WTC11 (cell line): ENCODE measurements at regions not wholly inside any gene's neighbourhood (a gene's known extent, or its start where the extent isn't known, plus 50 kb on each side); places are given as distances from the start of the nearest gene placed in this dataset.

ENCODE experiments used
- ATAC-seq: fragments of 200-7000 bp; cut with Tn5 transposase; 2 replicates; pipeline ENCODE4 v1.10.0; 2021; ENCODE audit warnings: mild to moderate bottlenecking, moderate library complexity
- CTCF ChIA-PET: fragments of 300-600 bp; sonication (Branson Sonifier 250); formaldehyde crosslinking; loops from one replicate; lab custom pipeline; 2021; ENCODE audit warnings: antibody characterized with exemption; lab: Charles Lee
- POLR2A ChIA-PET: fragments of 350-600 bp; sonication (Branson Sonifier 250); formaldehyde crosslinking; loops from one replicate; lab custom pipeline; 2021; ENCODE audit warnings: antibody characterized with exemption; lab: Charles Lee
- DNase-seq: peaks from one replicate; pipeline ENCODE4 v3.0.0; 2021; ENCODE audit warnings: low spot score
- H3K27ac Mint-ChIP-seq: 2 replicates; pipeline ENCODE4 v1.8.0; 2021; ENCODE audit warnings: mixed read lengths
- H3K27me3 Mint-ChIP-seq: 2 replicates; pipeline ENCODE4 v1.8.0; 2021; ENCODE audit warnings: low read depth, mild to moderate bottlenecking, moderate library complexity, mixed read lengths
- H3K36me3 Mint-ChIP-seq: 2 replicates; pipeline ENCODE4 v1.8.0; 2021; ENCODE audit warnings: mixed read lengths
- H3K4me1 Mint-ChIP-seq: 2 replicates; pipeline ENCODE4 v1.8.0; 2022; ENCODE audit warnings: mixed read lengths
- H3K4me3 Mint-ChIP-seq: 2 replicates; pipeline ENCODE4 v1.8.0; 2021; ENCODE audit warnings: mild to moderate bottlenecking, moderate library complexity, mixed read lengths
- H3K9me3 Mint-ChIP-seq: 2 replicates; pipeline ENCODE4 v1.8.0; 2021; ENCODE audit warnings: mixed read lengths
- ELF4 ChIP-seq: sonication (generic); formaldehyde crosslinking; IDR thresholded peaks from 2 replicates; pipeline ENCODE4 v1.8.1; 2022; ENCODE audit warnings: low read depth, mild to moderate bottlenecking, moderate library complexity, missing genetic modification reagents
- ETV6 ChIP-seq: sonication (generic); formaldehyde crosslinking; IDR thresholded peaks from 2 replicates; pipeline ENCODE4 v1.8.1; 2022; ENCODE audit warnings: mild to moderate bottlenecking, missing genetic modification reagents
- FOXJ3 ChIP-seq: sonication (generic); formaldehyde crosslinking; IDR thresholded peaks from 2 replicates; pipeline ENCODE4 v1.9.0; 2021; ENCODE audit warnings: missing genetic modification reagents, mild to moderate bottlenecking, borderline replicate concordance
- GABPB1 ChIP-seq: sonication (generic); formaldehyde crosslinking; IDR thresholded peaks from 2 replicates; pipeline ENCODE4 v1.8.1; 2023; ENCODE audit warnings: mild to moderate bottlenecking, missing genetic modification reagents
- GTF2I ChIP-seq: fragments of 250-450 bp; sonication (Bioruptor Pico); conservative IDR thresholded peaks from 2 replicates; pipeline ENCODE4 v1.4.0; 2021; ENCODE audit warnings: mild to moderate bottlenecking
- JUN ChIP-seq: sonication (generic); formaldehyde crosslinking; IDR thresholded peaks from 2 replicates; pipeline ENCODE4 v1.8.0; 2023; ENCODE audit warnings: mild to moderate bottlenecking, missing genetic modification reagents
- MXD4 ChIP-seq: fragments of 250-450 bp; sonication (Bioruptor Pico); IDR thresholded peaks from 2 replicates; pipeline ENCODE4 v1.8.0; 2021; ENCODE audit warnings: mild to moderate bottlenecking, moderate library complexity, borderline replicate concordance
- MYBL2 ChIP-seq: sonication (generic); formaldehyde crosslinking; IDR thresholded peaks from 2 replicates; pipeline ENCODE4 v1.8.1; 2023; ENCODE audit warnings: mild to moderate bottlenecking, moderate library complexity, missing genetic modification reagents
- NFATC4 ChIP-seq: fragments of 250-450 bp; sonication (Bioruptor Pico); IDR thresholded peaks from 2 replicates; pipeline ENCODE4 v1.9.0; 2021; ENCODE audit warnings: mild to moderate bottlenecking
- RELA ChIP-seq: sonication (generic); formaldehyde crosslinking; IDR thresholded peaks from 2 replicates; pipeline ENCODE4 v1.8.1; 2022; ENCODE audit warnings: missing genetic modification reagents, mild to moderate bottlenecking, borderline replicate concordance
- SOX15 ChIP-seq: fragments of 250-450 bp; sonication (Bioruptor Pico); IDR thresholded peaks from 2 replicates; pipeline ENCODE4 v1.9.0; 2021; ENCODE audit warnings: mild to moderate bottlenecking
- ZBTB21 ChIP-seq: sonication (generic); formaldehyde crosslinking; IDR thresholded peaks from 2 replicates; pipeline ENCODE4 v1.8.1; 2023; ENCODE audit warnings: mild to moderate bottlenecking, missing genetic modification reagents, borderline replicate concordance
- ZNF121 ChIP-seq: sonication (generic); formaldehyde crosslinking; IDR thresholded peaks from 2 replicates; pipeline ENCODE4 v1.8.0; 2023; ENCODE audit warnings: missing genetic modification reagents
- ZNF317 ChIP-seq: sonication (generic); formaldehyde crosslinking; IDR thresholded peaks from 2 replicates; pipeline ENCODE4 v1.8.1; 2023; ENCODE audit warnings: low read depth, mild to moderate bottlenecking, moderate library complexity, missing genetic modification reagents, borderline replicate concordance
- ZNF423 ChIP-seq: fragments of 250-450 bp; sonication (Bioruptor Pico); IDR thresholded peaks from 2 replicates; pipeline ENCODE4 v2.1.2; 2022; ENCODE audit warnings: mild to moderate bottlenecking, moderate library complexity
- ZNF512 ChIP-seq: sonication (generic); formaldehyde crosslinking; IDR thresholded peaks from 2 replicates; pipeline ENCODE4 v1.8.1; 2022; ENCODE audit warnings: missing genetic modification reagents, borderline replicate concordance
- ZNF671 ChIP-seq: fragments of 250-450 bp; sonication (Bioruptor Pico); IDR thresholded peaks from 2 replicates; pipeline ENCODE4 v1.8.0; 2021; ENCODE audit warnings: mild to moderate bottlenecking
- TF ChIP-seq, protein P1 (sequence below): fragments of 250-450 bp; sonication (Bioruptor Pico); IDR thresholded peaks from 2 replicates; pipeline ENCODE4 v1.9.0; 2021; ENCODE audit warnings: mild to moderate bottlenecking
- TF ChIP-seq, protein P2 (sequence below): sonication (generic); formaldehyde crosslinking; conservative IDR thresholded peaks from 2 replicates; pipeline ENCODE4 v1.8.1; 2022; ENCODE audit warnings: mild to moderate bottlenecking, missing genetic modification reagents
- TF ChIP-seq, protein P3 (sequence below): sonication (generic); formaldehyde crosslinking; IDR thresholded peaks from 2 replicates; pipeline ENCODE4 v1.8.0; 2022; ENCODE audit warnings: mild to moderate bottlenecking, missing genetic modification reagents
- TF ChIP-seq, protein P4 (sequence below): fragments of 250-450 bp; sonication (Bioruptor Pico); IDR thresholded peaks from 2 replicates; pipeline ENCODE4 v1.9.0; 2021; ENCODE audit warnings: moderate library complexity, mild to moderate bottlenecking, inconsistent platforms, borderline replicate concordance
- TF ChIP-seq, protein P5 (sequence below): sonication (generic); formaldehyde crosslinking; IDR thresholded peaks from 2 replicates; pipeline ENCODE4 v1.8.1; 2023; ENCODE audit warnings: mild to moderate bottlenecking, missing genetic modification reagents
- TF ChIP-seq, protein P6 (sequence below): sonication (generic); formaldehyde crosslinking; IDR thresholded peaks from 2 replicates; pipeline ENCODE4 v1.8.1; 2022; ENCODE audit warnings: mild to moderate bottlenecking, missing genetic modification reagents, moderate library complexity, borderline replicate concordance
- TF ChIP-seq, protein P7 (sequence below): fragments of 250-450 bp; sonication (Bioruptor Pico); IDR thresholded peaks from 2 replicates; pipeline ENCODE4 v1.9.0; 2021; ENCODE audit warnings: mild to moderate bottlenecking, borderline replicate concordance
- TF ChIP-seq, protein P8 (sequence below): sonication (generic); formaldehyde crosslinking; IDR thresholded peaks from 2 replicates; pipeline ENCODE4 v1.8.0; 2022; ENCODE audit warnings: mild to moderate bottlenecking, missing genetic modification reagents

GRCh38 chr5:43940562-43940961, 337.6 kb downstream of the NNT start:
- POLR2A ChIA-PET: no interaction called here
- DNase-seq (no peak), ATAC-seq (no peak)
- H3K27ac Mint-ChIP-seq: no peak overlapping the region
- peaks cover 71% of the 10 kb centered on the region for H3K9me3 Mint-ChIP-seq
- no peaks in the 10 kb centered on the region for H3K4me1 Mint-ChIP-seq
- H3K36me3 Mint-ChIP-seq: peaks cover 13% of the 10 kb centered on the region
- TF ChIP-seq ZNF423 (no peak), ZNF317 (CRISPR knock-in tag) (no peak), MXD4 (CRISPR knock-in tag) (no peak), NFATC4 (CRISPR knock-in tag) (no peak), JUN (CRISPR knock-in tag) (no peak), ZNF121 (no peak), GTF2I (CRISPR knock-in tag) (no peak), ZBTB21 (CRISPR knock-in tag) (no peak), ZNF671 (CRISPR knock-in tag) (no peak)
- TF ChIP-seq, protein P1, sequence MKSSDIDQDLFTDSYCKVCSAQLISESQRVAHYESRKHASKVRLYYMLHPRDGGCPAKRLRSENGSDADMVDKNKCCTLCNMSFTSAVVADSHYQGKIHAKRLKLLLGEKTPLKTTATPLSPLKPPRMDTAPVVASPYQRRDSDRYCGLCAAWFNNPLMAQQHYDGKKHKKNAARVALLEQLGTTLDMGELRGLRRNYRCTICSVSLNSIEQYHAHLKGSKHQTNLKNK (CRISPR knock-in tag): no peak
- TF ChIP-seq, protein P2, sequence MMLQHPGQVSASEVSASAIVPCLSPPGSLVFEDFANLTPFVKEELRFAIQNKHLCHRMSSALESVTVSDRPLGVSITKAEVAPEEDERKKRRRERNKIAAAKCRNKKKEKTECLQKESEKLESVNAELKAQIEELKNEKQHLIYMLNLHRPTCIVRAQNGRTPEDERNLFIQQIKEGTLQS (CRISPR knock-in tag): no peak
- CTCF ChIA-PET: no interaction called here
- no peak overlapping the region for H3K4me3 Mint-ChIP-seq
- peaks cover 2% of the 10 kb centered on the region; the same call in 1 of the 2 replicates for H3K27me3 Mint-ChIP-seq

GRCh38 chr5:43926923-43927322, 323.9 kb downstream of the NNT start:
- Mint-ChIP-seq H3K27ac (no peak overlapping the region), H3K9me3 (peaks cover 13% of the 10 kb centered on the region), H3K27me3 (no peaks in the 10 kb centered on the region), H3K4me3 (no peak overlapping the region), H3K4me1 (peaks cover 7% of the 10 kb centered on the region), H3K36me3 (peaks cover 4% of the 10 kb centered on the region; the same call in 1 of the 2 replicates)
- DNase-seq: no peak
- ChIA-PET POLR2A (no interaction called here), CTCF (no interaction called here)
- ATAC-seq: no peak
- TF ChIP-seq GABPB1 (CRISPR knock-in tag): no peak
- TF ChIP-seq RELA: no peak
- no peak for TF ChIP-seq MYBL2 (CRISPR knock-in tag)
- TF ChIP-seq, protein P3, sequence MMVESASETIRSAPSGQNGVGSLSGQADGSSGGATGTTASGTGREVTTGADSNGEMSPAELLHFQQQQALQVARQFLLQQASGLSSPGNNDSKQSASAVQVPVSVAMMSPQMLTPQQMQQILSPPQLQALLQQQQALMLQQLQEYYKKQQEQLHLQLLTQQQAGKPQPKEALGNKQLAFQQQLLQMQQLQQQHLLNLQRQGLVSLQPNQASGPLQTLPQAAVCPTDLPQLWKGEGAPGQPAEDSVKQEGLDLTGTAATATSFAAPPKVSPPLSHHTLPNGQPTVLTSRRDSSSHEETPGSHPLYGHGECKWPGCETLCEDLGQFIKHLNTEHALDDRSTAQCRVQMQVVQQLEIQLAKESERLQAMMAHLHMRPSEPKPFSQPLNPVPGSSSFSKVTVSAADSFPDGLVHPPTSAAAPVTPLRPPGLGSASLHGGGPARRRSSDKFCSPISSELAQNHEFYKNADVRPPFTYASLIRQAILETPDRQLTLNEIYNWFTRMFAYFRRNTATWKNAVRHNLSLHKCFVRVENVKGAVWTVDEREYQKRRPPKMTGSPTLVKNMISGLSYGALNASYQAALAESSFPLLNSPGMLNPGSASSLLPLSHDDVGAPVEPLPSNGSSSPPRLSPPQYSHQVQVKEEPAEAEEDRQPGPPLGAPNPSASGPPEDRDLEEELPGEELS: no peak
- TF ChIP-seq, protein P4, sequence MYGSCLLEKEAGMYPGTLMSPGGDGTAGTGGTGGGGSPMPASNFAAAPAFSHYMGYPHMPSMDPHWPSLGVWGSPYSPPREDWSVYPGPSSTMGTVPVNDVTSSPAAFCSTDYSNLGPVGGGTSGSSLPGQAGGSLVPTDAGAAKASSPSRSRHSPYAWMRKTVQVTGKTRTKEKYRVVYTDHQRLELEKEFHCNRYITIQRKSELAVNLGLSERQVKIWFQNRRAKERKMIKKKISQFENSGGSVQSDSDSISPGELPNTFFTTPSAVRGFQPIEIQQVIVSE (CRISPR knock-in tag): no peak
- TF ChIP-seq, protein P5, sequence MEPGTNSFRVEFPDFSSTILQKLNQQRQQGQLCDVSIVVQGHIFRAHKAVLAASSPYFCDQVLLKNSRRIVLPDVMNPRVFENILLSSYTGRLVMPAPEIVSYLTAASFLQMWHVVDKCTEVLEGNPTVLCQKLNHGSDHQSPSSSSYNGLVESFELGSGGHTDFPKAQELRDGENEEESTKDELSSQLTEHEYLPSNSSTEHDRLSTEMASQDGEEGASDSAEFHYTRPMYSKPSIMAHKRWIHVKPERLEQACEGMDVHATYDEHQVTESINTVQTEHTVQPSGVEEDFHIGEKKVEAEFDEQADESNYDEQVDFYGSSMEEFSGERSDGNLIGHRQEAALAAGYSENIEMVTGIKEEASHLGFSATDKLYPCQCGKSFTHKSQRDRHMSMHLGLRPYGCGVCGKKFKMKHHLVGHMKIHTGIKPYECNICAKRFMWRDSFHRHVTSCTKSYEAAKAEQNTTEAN (CRISPR knock-in tag): no peak
- no peak for TF ChIP-seq FOXJ3 (CRISPR knock-in tag)
- TF ChIP-seq SOX15 (CRISPR knock-in tag): no peak
- TF ChIP-seq ETV6 (CRISPR knock-in tag): no peak
- TF ChIP-seq, protein P6, sequence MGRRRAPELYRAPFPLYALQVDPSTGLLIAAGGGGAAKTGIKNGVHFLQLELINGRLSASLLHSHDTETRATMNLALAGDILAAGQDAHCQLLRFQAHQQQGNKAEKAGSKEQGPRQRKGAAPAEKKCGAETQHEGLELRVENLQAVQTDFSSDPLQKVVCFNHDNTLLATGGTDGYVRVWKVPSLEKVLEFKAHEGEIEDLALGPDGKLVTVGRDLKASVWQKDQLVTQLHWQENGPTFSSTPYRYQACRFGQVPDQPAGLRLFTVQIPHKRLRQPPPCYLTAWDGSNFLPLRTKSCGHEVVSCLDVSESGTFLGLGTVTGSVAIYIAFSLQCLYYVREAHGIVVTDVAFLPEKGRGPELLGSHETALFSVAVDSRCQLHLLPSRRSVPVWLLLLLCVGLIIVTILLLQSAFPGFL: no peak
- TF ChIP-seq ELF4 (CRISPR knock-in tag): no peak
- TF ChIP-seq, protein P7, sequence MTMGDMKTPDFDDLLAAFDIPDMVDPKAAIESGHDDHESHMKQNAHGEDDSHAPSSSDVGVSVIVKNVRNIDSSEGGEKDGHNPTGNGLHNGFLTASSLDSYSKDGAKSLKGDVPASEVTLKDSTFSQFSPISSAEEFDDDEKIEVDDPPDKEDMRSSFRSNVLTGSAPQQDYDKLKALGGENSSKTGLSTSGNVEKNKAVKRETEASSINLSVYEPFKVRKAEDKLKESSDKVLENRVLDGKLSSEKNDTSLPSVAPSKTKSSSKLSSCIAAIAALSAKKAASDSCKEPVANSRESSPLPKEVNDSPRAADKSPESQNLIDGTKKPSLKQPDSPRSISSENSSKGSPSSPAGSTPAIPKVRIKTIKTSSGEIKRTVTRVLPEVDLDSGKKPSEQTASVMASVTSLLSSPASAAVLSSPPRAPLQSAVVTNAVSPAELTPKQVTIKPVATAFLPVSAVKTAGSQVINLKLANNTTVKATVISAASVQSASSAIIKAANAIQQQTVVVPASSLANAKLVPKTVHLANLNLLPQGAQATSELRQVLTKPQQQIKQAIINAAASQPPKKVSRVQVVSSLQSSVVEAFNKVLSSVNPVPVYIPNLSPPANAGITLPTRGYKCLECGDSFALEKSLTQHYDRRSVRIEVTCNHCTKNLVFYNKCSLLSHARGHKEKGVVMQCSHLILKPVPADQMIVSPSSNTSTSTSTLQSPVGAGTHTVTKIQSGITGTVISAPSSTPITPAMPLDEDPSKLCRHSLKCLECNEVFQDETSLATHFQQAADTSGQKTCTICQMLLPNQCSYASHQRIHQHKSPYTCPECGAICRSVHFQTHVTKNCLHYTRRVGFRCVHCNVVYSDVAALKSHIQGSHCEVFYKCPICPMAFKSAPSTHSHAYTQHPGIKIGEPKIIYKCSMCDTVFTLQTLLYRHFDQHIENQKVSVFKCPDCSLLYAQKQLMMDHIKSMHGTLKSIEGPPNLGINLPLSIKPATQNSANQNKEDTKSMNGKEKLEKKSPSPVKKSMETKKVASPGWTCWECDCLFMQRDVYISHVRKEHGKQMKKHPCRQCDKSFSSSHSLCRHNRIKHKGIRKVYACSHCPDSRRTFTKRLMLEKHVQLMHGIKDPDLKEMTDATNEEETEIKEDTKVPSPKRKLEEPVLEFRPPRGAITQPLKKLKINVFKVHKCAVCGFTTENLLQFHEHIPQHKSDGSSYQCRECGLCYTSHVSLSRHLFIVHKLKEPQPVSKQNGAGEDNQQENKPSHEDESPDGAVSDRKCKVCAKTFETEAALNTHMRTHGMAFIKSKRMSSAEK: no peak
- TF ChIP-seq, protein P8, sequence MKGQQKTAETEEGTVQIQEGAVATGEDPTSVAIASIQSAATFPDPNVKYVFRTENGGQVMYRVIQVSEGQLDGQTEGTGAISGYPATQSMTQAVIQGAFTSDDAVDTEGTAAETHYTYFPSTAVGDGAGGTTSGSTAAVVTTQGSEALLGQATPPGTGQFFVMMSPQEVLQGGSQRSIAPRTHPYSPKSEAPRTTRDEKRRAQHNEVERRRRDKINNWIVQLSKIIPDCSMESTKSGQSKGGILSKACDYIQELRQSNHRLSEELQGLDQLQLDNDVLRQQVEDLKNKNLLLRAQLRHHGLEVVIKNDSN: no peak
- TF ChIP-seq ZNF512 (CRISPR knock-in tag): no peak
